HepG2 (cell line): ENCODE measurements at regions not wholly inside any gene's neighbourhood (a gene's known extent, or its start where the extent isn't known, plus 50 kb on each side); places are given as distances from the start of the nearest gene placed in this dataset.

Experiments
- ATAC-seq: fragments of 200-7000 bp; cut with Tn5 transposase; 3 replicates; pipeline ENCODE4 v1.9.1; 2020; ENCODE audit warnings: mild to moderate bottlenecking, moderate library complexity
- BruUV-seq: library from RNA; stranded (reverse); fragments of 400-500 nt; replicated peaks from 2 replicates; lab custom pipeline; 2021; lab: Mats Ljungman, UMichigan
- CTCF ChIA-PET: fragments of 300-600 bp; formaldehyde crosslinking; extraction: SDS; loops from one replicate; lab custom pipeline; 2021; ENCODE audit warnings: low total read pairs, inconsistent platforms, low intra/inter-chr PET ratio; lab: Yijun Ruan, JAX
- POLR2A ChIA-PET: fragments of 350-600 bp; sonication (Branson Sonifier 250); formaldehyde crosslinking; loops from one replicate; lab custom pipeline; 2020; ENCODE audit warnings: antibody characterized with exemption, inconsistent platforms; lab: Yijun Ruan, JAX
- DNase-seq: peaks from one replicate; pipeline ENCODE4 v3.0.0-alpha.2; 2015; ENCODE audit warnings: low spot score
- FAIRE-seq: peaks from 3 replicates; lab custom pipeline; 2011; peaks lifted over from hg19 to GRCh38; lab: Jason Lieb, UNC
- H2AFZ ChIP-seq: one replicate; pipeline ENCODE4 v1.6.1; 2011; ENCODE audit warnings: low read length, inconsistent platforms
- H3K27ac ChIP-seq: fragments of 300-600 bp; 3 replicates; pipeline ENCODE4 v1.8.0; 2011; ENCODE audit warnings: mixed run types, mild to moderate bottlenecking, mixed read lengths, low read length, inconsistent platforms; ENCODE audit not compliant: insufficient read depth; ENCODE audit errors: extremely low read length
- H3K27me3 ChIP-seq, 2 experiments: fragments of 200-600 bp in 1 of 2; 2 replicates in 1 of 2; 3 replicates in 1 of 2; pipeline versions ENCODE4 v1.6.0 to v1.8.0; 2011; ENCODE audit warnings: low read length in 2 of 2, mild to moderate bottlenecking in 2 of 2, moderate library complexity in 2 of 2, inconsistent platforms in 1 of 2; ENCODE audit not compliant: insufficient read depth in 2 of 2, control insufficient read depth in 1 of 2
- H3K36me3 ChIP-seq, 2 experiments: fragments of 200-600 bp in 1 of 2; replicated peaks in 1 of 2; 2 replicates in 1 of 2; 3 replicates in 1 of 2; pipeline versions ENCODE4 v1.5.1 to v1.8.0; 2011; ENCODE audit warnings: low read length in 2 of 2, inconsistent platforms in 1 of 2; ENCODE audit not compliant: insufficient read depth in 2 of 2, control insufficient read depth in 1 of 2
- H3K4me1 ChIP-seq: 2 replicates; pipeline ENCODE4 v1.5.1; 2012; ENCODE audit warnings: low read length, inconsistent platforms; ENCODE audit not compliant: insufficient read depth
- H3K4me2 ChIP-seq: 2 replicates; pipeline ENCODE4 v1.6.0; 2011; ENCODE audit warnings: low read depth, low read length, inconsistent platforms
- H3K4me3 ChIP-seq, 3 experiments: fragments of 200-600 bp in 1 of 3; sonication (generic), shearing (Covaris generic) in 1 of 3; replicated peaks in 1 of 3; 2 replicates each; pipeline ENCODE4 v1.5.1; 2011 to 2016; ENCODE audit warnings: low read length in 3 of 3, inconsistent platforms in 2 of 3, low read depth in 2 of 3, mild to moderate bottlenecking in 2 of 3, control low read depth in 1 of 3, mixed read lengths in 1 of 3; ENCODE audit not compliant: insufficient read depth in 1 of 3
- H3K79me2 ChIP-seq: one replicate; pipeline ENCODE4 v1.6.1; 2011; ENCODE audit warnings: low read length, inconsistent platforms; ENCODE audit not compliant: insufficient read depth
- H3K9ac ChIP-seq: 2 replicates; pipeline ENCODE4 v1.6.0; 2011; ENCODE audit warnings: mild to moderate bottlenecking, low read depth, low read length, inconsistent platforms; ENCODE audit not compliant: insufficient read depth
- H3K9me3 ChIP-seq: 2 replicates; pipeline ENCODE4 v1.5.1; 2012; ENCODE audit warnings: mild to moderate bottlenecking, low read length
- H4K20me1 ChIP-seq: 2 replicates; pipeline ENCODE4 v1.6.0; 2011; ENCODE audit warnings: inconsistent platforms, mild to moderate bottlenecking, low read length, moderate library complexity; ENCODE audit not compliant: insufficient read depth
- AGO1 ChIP-seq: fragments of 200-400 bp; formaldehyde crosslinking; IDR thresholded peaks from 2 replicates; pipeline ENCODE4 v1.6.1; 2017; ENCODE audit warnings: mild to moderate bottlenecking, low read depth, low read length, moderate library complexity; ENCODE audit not compliant: poor library complexity, severe bottlenecking
- ATRX ChIP-seq: sonication (generic); formaldehyde crosslinking; IDR thresholded peaks from 2 replicates; pipeline ENCODE4 v1.4.0; 2020; ENCODE audit warnings: missing genetic modification reagents, borderline replicate concordance
- KLF13 ChIP-seq: sonication (generic); formaldehyde crosslinking; IDR thresholded peaks from 2 replicates; pipeline ENCODE4 v1.4.0; 2020; ENCODE audit warnings: mild to moderate bottlenecking, missing genetic modification reagents
- MNT ChIP-seq: fragments of 450-650 bp; IDR thresholded peaks from 2 replicates; pipeline ENCODE4 v1.6.1; 2016
- THYN1 ChIP-seq: sonication (generic); formaldehyde crosslinking; IDR thresholded peaks from 2 replicates; pipeline ENCODE4 v1.8.1; 2023; ENCODE audit warnings: low read depth, mild to moderate bottlenecking, moderate library complexity, missing genetic modification reagents, borderline replicate concordance
- ZBTB33 ChIP-seq: sonication (generic); formaldehyde crosslinking; IDR thresholded peaks from 2 replicates; pipeline ENCODE4 v1.4.0; 2020; ENCODE audit warnings: missing genetic modification reagents
- ZNF296 ChIP-seq: sonication (generic); formaldehyde crosslinking; conservative IDR thresholded peaks from 2 replicates; pipeline ENCODE4 v1.5.0; 2020; ENCODE audit warnings: mild to moderate bottlenecking, missing genetic modification reagents
- ZNF619 ChIP-seq: sonication (generic); formaldehyde crosslinking; IDR thresholded peaks from 2 replicates; pipeline ENCODE4 v1.4.0; 2020; ENCODE audit warnings: mild to moderate bottlenecking, missing genetic modification reagents
- WGBS: methylation state at CpG from one replicate; pipeline ENCODE4 v1.1.6; 2017; ENCODE audit warnings: low lambda C conversion rate; 5-methylcytosine and 5-hydroxymethylcytosine counted together
- in situ Hi-C: cut with HindIII; loops from 2 replicates; pipeline ENCODE4 v1.10.0; 2017; ENCODE audit warnings: low pct_unique_long_range_greater_than_20kb; ENCODE audit not compliant: extremely low pct_ligation_motif_present
- intact Hi-C: fragments of 100-400 bp; cut with micrococcal nuclease; formaldehyde crosslinking; loops from one replicate; pipeline ENCODE4 v1.10.0; 2022; ENCODE audit not compliant: unreplicated experiment
- TF ChIP-seq, protein P1 (sequence below): sonication (generic); formaldehyde crosslinking; IDR thresholded peaks from 2 replicates; pipeline ENCODE4 v1.8.1; 2022; ENCODE audit warnings: mild to moderate bottlenecking, missing genetic modification reagents
- TF ChIP-seq, protein P2 (sequence below): sonication (generic); formaldehyde crosslinking; IDR thresholded peaks from 2 replicates; pipeline ENCODE4 v1.5.0; 2020; ENCODE audit warnings: missing genetic modification reagents, mild to moderate bottlenecking, borderline replicate concordance

DNA sequence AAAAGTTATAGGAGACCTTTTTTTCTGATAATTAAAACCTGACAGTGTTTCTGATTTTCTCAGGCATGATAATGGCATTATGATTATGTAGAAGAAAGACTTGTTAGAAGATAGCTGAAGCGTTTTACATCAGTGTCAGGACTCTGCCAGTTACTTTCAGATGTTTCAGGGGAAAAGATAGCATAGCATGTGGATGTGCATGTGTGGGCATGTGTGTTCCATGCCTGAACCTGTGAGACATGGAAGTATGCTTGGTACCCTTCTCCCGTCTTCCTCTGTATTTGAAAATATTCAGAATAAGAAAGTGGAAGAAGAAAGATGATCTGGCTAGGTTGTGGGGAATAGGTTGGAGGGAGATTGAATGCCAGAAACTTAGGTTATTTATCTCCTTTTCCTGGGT, 113.1 kb upstream of the PCAT7 start:
- CTCF ChIA-PET = no interaction called here
- no peak for FAIRE-seq

GRCh38 chr9:94443032-94443722, 111.7 kb upstream of the PCAT7 start:
- no peak for FAIRE-seq
- no peak for ATAC-seq
- DNase-seq = no peak
- H3K4me3 ChIP-seq = no peak overlapping the region
- no peak overlapping the region for H3K4me2 ChIP-seq
- ChIA-PET POLR2A (no interaction called here), CTCF (no interaction called here)
- in situ Hi-C loops (no loop called here), intact Hi-C loops (no loop called here)
- H3K27me3 ChIP-seq = no peaks in the 10 kb centered on the region
- H3K79me2 ChIP-seq = no peaks in the 10 kb centered on the region
- H2AFZ ChIP-seq = no peak overlapping the region
- H3K36me3 ChIP-seq = peaks cover 1 to 13% of the 10 kb centered on the region in 2 experiments; a peak in 4 of 5 replicates
- no peak overlapping the region for H3K9ac ChIP-seq
- H4K20me1 ChIP-seq = no peaks in the 10 kb centered on the region
- no peaks in the 10 kb centered on the region for H3K4me1 ChIP-seq
- H3K27ac ChIP-seq = no peak overlapping the region
- no peaks in the 10 kb centered on the region for H3K9me3 ChIP-seq
- 98% methylated on average over 6 of the region's 6 CpGs for WGBS
- BruUV-seq = no TSS peak
- TF ChIP-seq ZNF619 (CRISPR knock-in tag) (no peak), ZBTB33 (CRISPR knock-in tag) (no peak), ZNF296 (CRISPR knock-in tag) (no peak), AGO1 (no peak)
- TF ChIP-seq, protein P1, sequence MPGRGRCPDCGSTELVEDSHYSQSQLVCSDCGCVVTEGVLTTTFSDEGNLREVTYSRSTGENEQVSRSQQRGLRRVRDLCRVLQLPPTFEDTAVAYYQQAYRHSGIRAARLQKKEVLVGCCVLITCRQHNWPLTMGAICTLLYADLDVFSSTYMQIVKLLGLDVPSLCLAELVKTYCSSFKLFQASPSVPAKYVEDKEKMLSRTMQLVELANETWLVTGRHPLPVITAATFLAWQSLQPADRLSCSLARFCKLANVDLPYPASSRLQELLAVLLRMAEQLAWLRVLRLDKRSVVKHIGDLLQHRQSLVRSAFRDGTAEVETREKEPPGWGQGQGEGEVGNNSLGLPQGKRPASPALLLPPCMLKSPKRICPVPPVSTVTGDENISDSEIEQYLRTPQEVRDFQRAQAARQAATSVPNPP (CRISPR knock-in tag) = no peak
- TF ChIP-seq, protein P2, sequence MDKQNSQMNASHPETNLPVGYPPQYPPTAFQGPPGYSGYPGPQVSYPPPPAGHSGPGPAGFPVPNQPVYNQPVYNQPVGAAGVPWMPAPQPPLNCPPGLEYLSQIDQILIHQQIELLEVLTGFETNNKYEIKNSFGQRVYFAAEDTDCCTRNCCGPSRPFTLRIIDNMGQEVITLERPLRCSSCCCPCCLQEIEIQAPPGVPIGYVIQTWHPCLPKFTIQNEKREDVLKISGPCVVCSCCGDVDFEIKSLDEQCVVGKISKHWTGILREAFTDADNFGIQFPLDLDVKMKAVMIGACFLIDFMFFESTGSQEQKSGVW (CRISPR knock-in tag) = no peak

More for the DNA sequence above, 113.1 kb upstream of the PCAT7 start:
- H3K9me3 ChIP-seq = no peaks in the 10 kb centered on the region
- no peak for DNase-seq
- H3K36me3 ChIP-seq = peaks cover 1 to 10% of the 10 kb centered on the region in 2 experiments; a peak in 4 of 5 replicates
- intact Hi-C loops (no loop called here), in situ Hi-C loops (no loop called here)
- no peaks in the 10 kb centered on the region for H3K27me3 ChIP-seq
- WGBS = 91% methylated on average over 2 of the region's 2 CpGs
- POLR2A ChIA-PET = no interaction called here
- no peaks in the 10 kb centered on the region for H3K4me1 ChIP-seq
- no peak for ATAC-seq
- H3K9ac ChIP-seq = no peak overlapping the region
- no peaks in the 10 kb centered on the region for H4K20me1 ChIP-seq
- no peak overlapping the region for H2AFZ ChIP-seq
- H3K4me3 ChIP-seq = no peak overlapping the region
- BruUV-seq = no TSS peak
- H3K4me2 ChIP-seq = no peak overlapping the region
- TF ChIP-seq KLF13 (CRISPR knock-in tag) = no peak
- no peak for TF ChIP-seq THYN1
- 0 out of 2 replicates have a peak, but pooled peaks have one; percentile 22 for TF ChIP-seq MNT
- TF ChIP-seq ATRX (CRISPR knock-in tag) = no peak
- H3K79me2 ChIP-seq = no peaks in the 10 kb centered on the region
- no peak overlapping the region for H3K27ac ChIP-seq
